GM23338 (cell line): ENCODE measurements at regions not wholly inside any gene's neighbourhood (a gene's known extent, or its start where the extent isn't known, plus 50 kb on each side); places are given as distances from the start of the nearest gene placed in this dataset.

ENCODE experiments used
- ATAC-seq: fragments of 200-7000 bp; cut with Tn5 transposase; 3 replicates; pipeline ENCODE4 v1.9.1; 2020
- DNase-seq: peaks from one replicate; pipeline ENCODE4 v3.0.0-alpha.2; 2015; ENCODE audit warnings: low spot score
- H2AFZ ChIP-seq: fragments of 200-600 bp; sonication (generic); 2 replicates; pipeline ENCODE4 v1.8.0; 2016; ENCODE audit warnings: antibody characterized with exemption, mild to moderate bottlenecking, moderate library complexity
- H3F3A ChIP-seq: fragments of 200-600 bp; sonication (generic); replicated peaks from 2 replicates; pipeline ENCODE4 v1.8.0; 2017; ENCODE audit warnings: antibody characterized with exemption, mixed run types, low read depth
- H3K27ac ChIP-seq: fragments of 200-600 bp; sonication (generic); 2 replicates; pipeline ENCODE4 v1.6.1; 2016; ENCODE audit warnings: low read depth
- H3K27me3 ChIP-seq: fragments of 200-600 bp; sonication (generic); 2 replicates; pipeline ENCODE4 v1.8.0; 2016; ENCODE audit warnings: mild to moderate bottlenecking, mixed run types, moderate library complexity; ENCODE audit not compliant: insufficient read depth
- H3K36me3 ChIP-seq: fragments of 200-600 bp; sonication (generic); 2 replicates; pipeline ENCODE4 v1.8.0; 2016; ENCODE audit warnings: mild to moderate bottlenecking; ENCODE audit not compliant: insufficient read depth
- H3K4me1 ChIP-seq: fragments of 200-600 bp; sonication (generic); 2 replicates; pipeline ENCODE4 v1.8.0; 2016; ENCODE audit warnings: mild to moderate bottlenecking, moderate library complexity; ENCODE audit not compliant: insufficient read depth
- H3K4me2 ChIP-seq: fragments of 200-600 bp; sonication (generic); 2 replicates; pipeline ENCODE4 v1.7.1; 2017; ENCODE audit warnings: mixed run types
- H3K4me3 ChIP-seq: fragments of 200-600 bp; sonication (generic); 2 replicates; pipeline ENCODE4 v1.6.1; 2016; ENCODE audit warnings: mixed run types
- H3K79me2 ChIP-seq: fragments of 200-600 bp; sonication (generic); replicated peaks from 2 replicates; pipeline ENCODE4 v1.8.0; 2017; ENCODE audit warnings: mild to moderate bottlenecking; ENCODE audit not compliant: insufficient read depth
- H3K9me2 ChIP-seq: fragments of 200-600 bp; sonication (generic); 2 replicates; pipeline ENCODE4 v1.8.0; 2017; ENCODE audit not compliant: insufficient read depth
- H4K20me1 ChIP-seq: fragments of 200-600 bp; sonication (generic); replicated peaks from 2 replicates; pipeline ENCODE4 v1.8.0; 2017; ENCODE audit warnings: mild to moderate bottlenecking; ENCODE audit not compliant: insufficient read depth
- H3K27ac Mint-ChIP-seq: 2 replicates; pipeline ENCODE4 v1.8.0; 2020; ENCODE audit warnings: inconsistent platforms, mild to moderate bottlenecking, moderate library complexity, mixed read lengths
- H3K27me3 Mint-ChIP-seq: 3 replicates; pipeline ENCODE4 v1.8.0; 2022; ENCODE audit warnings: low read depth, mild to moderate bottlenecking, moderate library complexity, mixed read lengths, inconsistent platforms; ENCODE audit not compliant: insufficient read depth, poor library complexity
- H3K36me3 Mint-ChIP-seq: 3 replicates; pipeline ENCODE4 v1.8.0; 2021; ENCODE audit warnings: low read depth, mild to moderate bottlenecking, inconsistent platforms, moderate library complexity, mixed read lengths
- H3K4me1 Mint-ChIP-seq: 3 replicates; pipeline ENCODE4 v1.8.0; 2020; ENCODE audit warnings: mild to moderate bottlenecking, inconsistent platforms, mixed read lengths
- H3K4me3 Mint-ChIP-seq: 3 replicates; pipeline ENCODE4 v1.8.0; 2021; ENCODE audit warnings: moderate library complexity, mild to moderate bottlenecking, inconsistent platforms, mixed read lengths
- H3K9me3 Mint-ChIP-seq: 3 replicates; pipeline ENCODE4 v1.8.0; 2020; ENCODE audit warnings: moderate library complexity, mild to moderate bottlenecking, inconsistent platforms, mixed read lengths
- EZH2phosphoT487 ChIP-seq: fragments of 200-600 bp; sonication (generic); IDR thresholded peaks from one replicate; pipeline ENCODE4 v1.8.1; 2018; ENCODE audit warnings: antibody characterized with exemption; ENCODE audit not compliant: unreplicated experiment
- JUNB ChIP-seq: IDR thresholded peaks from one replicate; pipeline ENCODE4 v1.6.1; 2016; ENCODE audit warnings: antibody characterized with exemption; ENCODE audit not compliant: unreplicated experiment
- NANOG ChIP-seq: IDR thresholded peaks from 2 replicates; pipeline ENCODE4 v1.6.1; 2016; ENCODE audit warnings: antibody characterized with exemption, borderline replicate concordance
- POLR2AphosphoS5 ChIP-seq: IDR thresholded peaks from 2 replicates; pipeline ENCODE4 v1.6.1; 2016; ENCODE audit warnings: antibody characterized with exemption, low read depth
- ZNF114 ChIP-seq: fragments of 250-450 bp; sonication (Bioruptor Pico); IDR thresholded peaks from 2 replicates; pipeline ENCODE4 v1.5.0; 2020; ENCODE audit warnings: mild to moderate bottlenecking, moderate library complexity
- TF ChIP-seq, protein P1 (sequence below): fragments of 250-450 bp; sonication (Bioruptor Pico); IDR thresholded peaks from 2 replicates; pipeline ENCODE4 v1.5.0; 2020; ENCODE audit warnings: mild to moderate bottlenecking, moderate library complexity

DNA sequence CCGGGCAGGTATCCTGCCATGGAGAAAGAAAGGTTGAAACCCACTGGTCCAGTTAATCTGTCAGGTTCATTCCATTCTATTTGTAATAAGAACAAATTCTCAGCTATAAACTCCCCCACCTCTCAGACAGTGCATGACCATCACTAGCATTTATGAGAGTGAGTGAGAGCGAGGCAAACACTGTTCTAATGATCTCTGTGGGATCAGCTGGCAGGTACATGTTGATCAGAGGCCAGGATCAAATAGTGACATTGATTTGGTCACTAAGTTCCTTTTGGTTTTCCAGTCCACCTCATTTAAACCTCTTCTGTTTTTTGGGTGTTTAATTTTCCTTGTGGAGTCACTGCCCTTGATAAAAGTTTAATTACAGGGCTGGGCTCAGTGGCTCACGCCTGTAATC, 423.1 kb upstream of the CHST9 start (continued):
- TF ChIP-seq, protein P1, sequence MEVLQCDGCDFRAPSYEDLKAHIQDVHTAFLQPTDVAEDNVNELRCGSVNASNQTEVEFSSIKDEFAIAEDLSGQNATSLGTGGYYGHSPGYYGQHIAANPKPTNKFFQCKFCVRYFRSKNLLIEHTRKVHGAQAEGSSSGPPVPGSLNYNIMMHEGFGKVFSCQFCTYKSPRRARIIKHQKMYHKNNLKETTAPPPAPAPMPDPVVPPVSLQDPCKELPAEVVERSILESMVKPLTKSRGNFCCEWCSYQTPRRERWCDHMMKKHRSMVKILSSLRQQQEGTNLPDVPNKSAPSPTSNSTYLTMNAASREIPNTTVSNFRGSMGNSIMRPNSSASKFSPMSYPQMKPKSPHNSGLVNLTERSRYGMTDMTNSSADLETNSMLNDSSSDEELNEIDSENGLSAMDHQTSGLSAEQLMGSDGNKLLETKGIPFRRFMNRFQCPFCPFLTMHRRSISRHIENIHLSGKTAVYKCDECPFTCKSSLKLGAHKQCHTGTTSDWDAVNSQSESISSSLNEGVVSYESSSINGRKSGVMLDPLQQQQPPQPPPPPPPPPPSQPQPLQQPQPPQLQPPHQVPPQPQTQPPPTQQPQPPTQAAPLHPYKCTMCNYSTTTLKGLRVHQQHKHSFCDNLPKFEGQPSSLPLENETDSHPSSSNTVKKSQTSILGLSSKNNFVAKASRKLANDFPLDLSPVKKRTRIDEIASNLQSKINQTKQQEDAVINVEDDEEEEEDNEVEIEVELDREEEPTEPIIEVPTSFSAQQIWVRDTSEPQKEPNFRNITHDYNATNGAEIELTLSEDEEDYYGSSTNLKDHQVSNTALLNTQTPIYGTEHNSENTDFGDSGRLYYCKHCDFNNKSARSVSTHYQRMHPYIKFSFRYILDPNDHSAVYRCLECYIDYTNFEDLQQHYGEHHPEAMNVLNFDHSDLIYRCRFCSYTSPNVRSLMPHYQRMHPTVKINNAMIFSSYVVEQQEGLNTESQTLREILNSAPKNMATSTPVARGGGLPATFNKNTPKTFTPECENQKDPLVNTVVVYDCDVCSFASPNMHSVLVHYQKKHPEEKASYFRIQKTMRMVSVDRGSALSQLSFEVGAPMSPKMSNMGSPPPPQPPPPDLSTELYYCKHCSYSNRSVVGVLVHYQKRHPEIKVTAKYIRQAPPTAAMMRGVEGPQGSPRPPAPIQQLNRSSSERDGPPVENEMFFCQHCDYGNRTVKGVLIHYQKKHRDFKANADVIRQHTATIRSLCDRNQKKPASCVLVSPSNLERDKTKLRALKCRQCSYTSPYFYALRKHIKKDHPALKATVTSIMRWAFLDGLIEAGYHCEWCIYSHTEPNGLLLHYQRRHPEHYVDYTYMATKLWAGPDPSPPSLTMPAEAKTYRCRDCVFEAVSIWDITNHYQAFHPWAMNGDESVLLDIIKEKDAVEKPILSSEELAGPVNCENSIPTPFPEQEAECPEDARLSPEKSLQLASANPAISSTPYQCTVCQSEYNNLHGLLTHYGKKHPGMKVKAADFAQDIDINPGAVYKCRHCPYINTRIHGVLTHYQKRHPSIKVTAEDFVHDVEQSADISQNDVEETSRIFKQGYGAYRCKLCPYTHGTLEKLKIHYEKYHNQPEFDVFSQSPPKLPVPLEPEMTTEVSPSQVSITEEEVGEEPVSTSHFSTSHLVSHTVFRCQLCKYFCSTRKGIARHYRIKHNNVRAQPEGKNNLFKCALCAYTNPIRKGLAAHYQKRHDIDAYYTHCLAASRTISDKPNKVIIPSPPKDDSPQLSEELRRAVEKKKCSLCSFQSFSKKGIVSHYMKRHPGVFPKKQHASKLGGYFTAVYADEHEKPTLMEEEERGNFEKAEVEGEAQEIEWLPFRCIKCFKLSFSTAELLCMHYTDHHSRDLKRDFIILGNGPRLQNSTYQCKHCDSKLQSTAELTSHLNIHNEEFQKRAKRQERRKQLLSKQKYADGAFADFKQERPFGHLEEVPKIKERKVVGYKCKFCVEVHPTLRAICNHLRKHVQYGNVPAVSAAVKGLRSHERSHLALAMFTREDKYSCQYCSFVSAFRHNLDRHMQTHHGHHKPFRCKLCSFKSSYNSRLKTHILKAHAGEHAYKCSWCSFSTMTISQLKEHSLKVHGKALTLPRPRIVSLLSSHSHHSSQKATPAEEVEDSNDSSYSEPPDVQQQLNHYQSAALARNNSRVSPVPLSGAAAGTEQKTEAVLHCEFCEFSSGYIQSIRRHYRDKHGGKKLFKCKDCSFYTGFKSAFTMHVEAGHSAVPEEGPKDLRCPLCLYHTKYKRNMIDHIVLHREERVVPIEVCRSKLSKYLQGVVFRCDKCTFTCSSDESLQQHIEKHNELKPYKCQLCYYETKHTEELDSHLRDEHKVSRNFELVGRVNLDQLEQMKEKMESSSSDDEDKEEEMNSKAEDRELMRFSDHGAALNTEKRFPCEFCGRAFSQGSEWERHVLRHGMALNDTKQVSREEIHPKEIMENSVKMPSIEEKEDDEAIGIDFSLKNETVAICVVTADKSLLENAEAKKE (CRISPR knock-in tag) = no peak
- TF ChIP-seq POLR2AphosphoS5 = no peak
- TF ChIP-seq NANOG = no peak

DNA sequence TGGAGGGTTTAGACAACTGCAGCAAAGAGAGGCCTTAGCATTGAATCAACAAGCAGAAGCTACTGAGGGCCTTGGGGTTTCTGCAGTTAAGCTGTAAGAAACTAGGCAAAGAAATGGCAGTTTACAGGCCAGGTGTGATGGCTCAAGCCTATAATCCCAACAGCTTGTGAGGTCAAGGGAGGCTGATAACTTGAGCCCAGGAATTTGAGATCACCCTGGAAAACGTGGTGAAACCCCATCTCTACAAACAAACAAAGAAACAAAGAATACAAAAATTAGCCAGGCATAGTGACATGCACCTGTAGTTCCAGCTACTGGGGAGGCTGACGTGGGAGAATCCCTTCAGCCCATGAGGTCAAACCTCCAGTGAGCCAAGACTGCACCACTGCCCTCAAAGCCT, 421.6 kb upstream of the CHST9 start:
- Mint-ChIP-seq H3K27ac (no peak overlapping the region), H3K27me3 (peaks cover 3% of the 10 kb centered on the region), H3K4me1 (peaks cover 11% of the 10 kb centered on the region), H3K36me3 (peaks cover 7% of the 10 kb centered on the region; the same call in 2 of the 3 replicates), H3K9me3 (peaks cover 4% of the 10 kb centered on the region; the same call in 2 of the 3 replicates), H3K4me3 (no peak overlapping the region)
- Histone ChIP-seq H4K20me1 (no peaks in the 10 kb centered on the region), H3K4me3 (no peak overlapping the region), H3K79me2 (no peaks in the 10 kb centered on the region), H3K27me3 (no peaks in the 10 kb centered on the region), H3K27ac (no peak overlapping the region), H2AFZ (no peak overlapping the region), H3K9me2 (no peaks in the 10 kb centered on the region), H3K4me2 (no peak overlapping the region), H3K36me3 (no peaks in the 10 kb centered on the region), H3F3A (no peaks in the 10 kb centered on the region), H3K4me1 (peaks cover 9% of the 10 kb centered on the region)
- no peak for TF ChIP-seq ZNF114 (CRISPR knock-in tag)
- no peak for TF ChIP-seq EZH2phosphoT487
- TF ChIP-seq JUNB = no peak
- ATAC-seq (no peak), DNase-seq (no peak)
